ENCODE measurements at regions not wholly inside any gene's neighbourhood (a gene's known extent, or its start where the extent isn't known, plus 50 kb on each side); places are given as distances from the start of the nearest gene placed in this dataset.

GRCh38 chr6:167742719-167743303 lies 83.9 kb upstream of the AFDN start:
- peaks cover 13% of the 10 kb centered on the region for H3K4me1 Mint-ChIP-seq (ENCODE audit: unreplicated experiment)
- H3K4me3 Mint-ChIP-seq (ENCODE audit: unreplicated experiment) = no peak overlapping the region
- no peaks in the 10 kb centered on the region for H3K9me3 Mint-ChIP-seq (ENCODE audit: unreplicated experiment)
- no peak overlapping the region for H3K27ac Mint-ChIP-seq (ENCODE audit: unreplicated experiment)
- H3K27me3 Mint-ChIP-seq (ENCODE audit: unreplicated experiment) = peaks cover 3% of the 10 kb centered on the region
- DNase-seq (ENCODE audit: low spot score) = no peak
- TF ChIP-seq CTCF (IDR thresholded peaks at IDR 0.05; ENCODE audit: unreplicated experiment) = no peak
- H3K36me3 Mint-ChIP-seq (ENCODE audit: low read depth, unreplicated experiment) = no peaks in the 10 kb centered on the region

- Mint-ChIP-seq H3K4me3 (ENCODE audit: unreplicated experiment) (no peak overlapping the region), H3K27ac (ENCODE audit: unreplicated experiment) (no peak overlapping the region), H3K36me3 (ENCODE audit: low read depth, unreplicated experiment) (no peaks in the 10 kb centered on the region), H3K9me3 (ENCODE audit: unreplicated experiment) (no peaks in the 10 kb centered on the region), H3K4me1 (ENCODE audit: unreplicated experiment) (peaks cover 16% of the 10 kb centered on the region), H3K27me3 (ENCODE audit: unreplicated experiment) (no peaks in the 10 kb centered on the region)
- TF ChIP-seq CTCF (IDR thresholded peaks at IDR 0.05; ENCODE audit: unreplicated experiment) = no peak
- no peak for DNase-seq (ENCODE audit: low spot score)
Measured at GRCh38 chr6:167744681-167745669, 81.7 kb upstream of the AFDN start.

GRCh38 chr6:167745670-167746389 lies 80.9 kb upstream of the AFDN start:
- TF ChIP-seq CTCF (IDR thresholded peaks at IDR 0.05; ENCODE audit: unreplicated experiment) = no peak
- no peak for DNase-seq (ENCODE audit: low spot score)
- Mint-ChIP-seq H3K27me3 (ENCODE audit: unreplicated experiment) (no peaks in the 10 kb centered on the region), H3K4me3 (ENCODE audit: unreplicated experiment) (no peak overlapping the region), H3K27ac (ENCODE audit: unreplicated experiment) (no peak overlapping the region), H3K36me3 (ENCODE audit: low read depth, unreplicated experiment) (no peaks in the 10 kb centered on the region), H3K9me3 (ENCODE audit: unreplicated experiment) (no peaks in the 10 kb centered on the region), H3K4me1 (ENCODE audit: unreplicated experiment) (peaks cover 19% of the 10 kb centered on the region)

GRCh38 chr6:167746390-167746907 lies 80.3 kb upstream of the AFDN start:
- H3K4me1 Mint-ChIP-seq (ENCODE audit: unreplicated experiment) = peaks cover 20% of the 10 kb centered on the region
- H3K36me3 Mint-ChIP-seq (ENCODE audit: low read depth, unreplicated experiment) = no peaks in the 10 kb centered on the region
- no peak overlapping the region for H3K27ac Mint-ChIP-seq (ENCODE audit: unreplicated experiment)
- no peaks in the 10 kb centered on the region for H3K27me3 Mint-ChIP-seq (ENCODE audit: unreplicated experiment)
- no peak overlapping the region for H3K4me3 Mint-ChIP-seq (ENCODE audit: unreplicated experiment)
- no peak for TF ChIP-seq CTCF (IDR thresholded peaks at IDR 0.05; ENCODE audit: unreplicated experiment)
- H3K9me3 Mint-ChIP-seq (ENCODE audit: unreplicated experiment) = no peaks in the 10 kb centered on the region
- no peak for DNase-seq (ENCODE audit: low spot score)

Data from endothelial cell (in vitro differentiated cells).